Dedifferentiated amniotic fluid mesenchymal stem cell (primary cell): ENCODE measurements at regions not wholly inside any gene's neighbourhood (a gene's known extent, or its start where the extent isn't known, plus 50 kb on each side); places are given as distances from the start of the nearest gene placed in this dataset.
"Not testable (repeated sequence)": the region's sequence is repeated elsewhere in the genome, so short reads cannot be mapped to it uniquely, and the experiment has no call there.

Experiments
- DNase-seq: peaks from one replicate; pipeline ENCODE4 v3.0.0-alpha.2; 2016; ENCODE audit errors: extremely low spot score

GRCh38 chr9:744790-745484, 96.6 kb upstream of the DMRT1 start:
- no peak for DNase-seq

- DNase-seq, result no peak
Measured at GRCh38 chr9:745761-746380, 95.6 kb upstream of the DMRT1 start.

GRCh38 chr9:746661-747434, 94.6 kb upstream of the DMRT1 start:
- DNase-seq, result no peak

- no peak for DNase-seq
Measured at GRCh38 chr9:747567-747966, 93.9 kb upstream of the DMRT1 start.

GRCh38 chr9:748861-749497, 92.5 kb upstream of the DMRT1 start:
- no peak for DNase-seq

GRCh38 chr9:749716-750115, 91.8 kb upstream of the DMRT1 start:
- DNase-seq, result no peak

- DNase-seq, result no peak
Measured at GRCh38 chr9:750249-750967, 91.1 kb upstream of the DMRT1 start.

- no peak for DNase-seq
Measured at GRCh38 chr9:751137-752051, 90.1 kb upstream of the DMRT1 start.

- peak; percentile 83 for DNase-seq
Measured at GRCh38 chr9:752201-752600, 89.3 kb upstream of the DMRT1 start.

GRCh38 chr9:752681-753200, 88.8 kb upstream of the DMRT1 start:
- DNase-seq, result no peak

- not testable (repeated sequence) for DNase-seq
Measured at GRCh38 chr9:753734-754133, 87.8 kb upstream of the DMRT1 start.

- no peak for DNase-seq
Measured at GRCh38 chr9:754150-754931, 87.2 kb upstream of the DMRT1 start.

- DNase-seq, result peak; percentile 18
Measured at GRCh38 chr9:755454-756381, 85.8 kb upstream of the DMRT1 start.

GRCh38 chr9:757246-757881, 84.1 kb upstream of the DMRT1 start:
- peak; percentile 22 for DNase-seq

GRCh38 chr9:758146-758545, 83.4 kb upstream of the DMRT1 start:
- DNase-seq, result no peak

- DNase-seq, result no peak
Measured at GRCh38 chr9:759541-759940, 82.0 kb upstream of the DMRT1 start.

- DNase-seq, result no peak
Measured at GRCh38 chr9:759983-760736, 81.3 kb upstream of the DMRT1 start.
